Heart left ventricle (tissue), 16 donors: ENCODE measurements at regions not wholly inside any gene's neighbourhood (a gene's known extent, or its start where the extent isn't known, plus 50 kb on each side); places are given as distances from the start of the nearest gene placed in this dataset.
A peak's percentile ranks its signal among the peaks of the same experiment; 100 is the strongest.

ENCODE experiments used
- ATAC-seq, 4 donors: fragments of 200-7000 bp; cut with Tn5 transposase; one replicate each; pipeline ENCODE4 v1.9.1; 2020 to 2022; ENCODE audit warnings: moderate library complexity in 4 of 4, mild to moderate bottlenecking in 3 of 4, moderate number of reproducible peaks in 1 of 4
- DNase-seq, 5 donors: peaks; one replicate each; pipeline ENCODE4 v3.0.0-alpha.2; 2020
- H3K27ac ChIP-seq, 12 donors: fragments of 200-600 bp; sonication (generic) in 4 of 12; one replicate each; pipeline versions ENCODE4 v1.5.0 to v1.8.0; 2016 to 2022; ENCODE audit warnings: mild to moderate bottlenecking in 2 of 12
- H3K27me3 ChIP-seq, 9 donors: fragments of 200-600 bp; sonication (generic) in 2 of 9; one replicate each; pipeline versions ENCODE4 v1.5.1 to v1.8.0; 2016 to 2022; ENCODE audit warnings: mild to moderate bottlenecking in 3 of 9
- H3K36me3 ChIP-seq, 9 donors: fragments of 200-600 bp; sonication (generic) in 2 of 9; one replicate each; pipeline versions ENCODE4 v1.5.0 to v1.8.0; 2018 to 2022; ENCODE audit warnings: mild to moderate bottlenecking in 2 of 9
- H3K4me1 ChIP-seq, 12 donors: fragments of 200-600 bp; sonication (generic) in 4 of 12; one replicate each; pipeline versions ENCODE4 v1.5.0 to v1.8.0; 2016 to 2022; ENCODE audit warnings: mild to moderate bottlenecking in 3 of 12
- H3K4me3 ChIP-seq, 12 donors: fragments of 200-600 bp; sonication (generic) in 4 of 12; one replicate each; pipeline versions ENCODE4 v1.5.0 to v1.8.0; 2017 to 2022; ENCODE audit warnings: mild to moderate bottlenecking in 9 of 12, moderate library complexity in 4 of 12
- H3K9me3 ChIP-seq, 12 donors: fragments of 200-600 bp; sonication (generic) in 4 of 12; one replicate each; pipeline versions ENCODE4 v1.5.0 to v1.8.0; 2016 to 2022; ENCODE audit warnings: mild to moderate bottlenecking in 1 of 12
- POLR2A ChIP-seq, 2 donors: fragments of 450-650 bp; IDR thresholded peaks; one replicate each; pipeline ENCODE4 v1.6.1; 2017; ENCODE audit warnings: antibody characterized with exemption in 2 of 2, mild to moderate bottlenecking in 2 of 2, moderate library complexity in 2 of 2
- WGBS, 4 donors: extraction: QIAGEN DNeasy Blood & Tissue Kit in 2 of 4; methylation state at CpG; one replicate each; pipeline versions ENCODE4 v1.1.5 to v1.1.7; 2013 to 2018; 5-methylcytosine and 5-hydroxymethylcytosine counted together
- intact Hi-C, 10 donors: fragments of 100-400 bp; cut with DNase I; formaldehyde crosslinking; loops; one replicate each; pipeline versions ENCODE4 v1.11.1 to v1.14.2; 2022
- TF ChIP-seq, protein P1 (sequence below), 12 donors: fragments of 200-600 bp; sonication (generic) in 4 of 12; IDR thresholded peaks; one replicate each; pipeline versions ENCODE4 v1.5.0 to v1.8.0; 2018 to 2022; ENCODE audit warnings: antibody characterized with exemption in 12 of 12, mild to moderate bottlenecking in 5 of 12
- donor health status: ischemic (EF 13 %, LVEDD 7.1; RV severe dilation, severe dysfunction).
- donor health status: healthy with polysubstance abuse.
- donor health status: DM: no; HTN: yes; CAD: no.
- donor health status: DM: no; HTN: no; CAD: no.
- donor health status: ischemic (EF 25% LVEDD 6.9; RV normal size, moderate dysfunction).
- donor health status: ischemic (EF 25% LVEDD 5.7; RV mildly dilated, moderate dysfunction).
- donor health status: healthy.
- donor health status: DM: yes; HTN: yes; CAD: no.
- donor health status: ischemic (EF 35%, LVEDD 5.7; RV mildly dilated, moderate dysfunction).
- donor health status: nonischemic (EF 11% LVEDD 7.7; RV severe dilation, severe dysfunction).
- donor health status: DM: yes; HTN: yes; CAD: no.
- donor health status: PGD.
- donor health status: ischemic (EF 29% LVEDD 5.4; RV normal size, mild dysfunction).
- donor health status: nonischemic (EF 23%, LVEDD 6.1; RV moderate dilation, normal function).

DNA sequence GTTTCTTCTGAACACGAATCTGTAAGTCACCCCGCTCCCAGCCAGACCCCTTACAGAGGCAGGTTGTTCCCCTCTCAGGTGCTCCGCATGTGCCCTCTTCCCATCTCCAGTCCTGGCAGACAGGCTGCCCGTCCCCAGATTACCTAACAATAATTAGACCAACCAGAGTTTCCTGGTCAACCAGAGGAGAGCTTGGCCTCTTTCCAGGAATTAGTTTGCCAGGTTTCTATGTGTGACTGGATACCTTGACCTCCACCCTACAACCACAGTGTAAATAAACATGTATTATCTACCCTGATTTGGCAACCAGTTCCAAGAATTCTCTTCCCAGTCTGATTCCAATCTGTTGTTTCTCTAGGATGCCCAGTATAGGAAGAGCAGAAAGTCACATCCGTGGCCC lies 178.0 kb upstream of the UMPS start:
- H3K4me3 ChIP-seq: no peak overlapping the region
- 41 to 70% (median 47%) methylated on average over 5 of the region's 5 CpGs for WGBS, 4 donors
- intact Hi-C loops: loop anchor here in 9 of 10 donors (5.0 to 10.0 kb wide), 5 partner anchors 60 to 537 kb away; no protein-coding TSS in a partner anchor
- H3K4me1 ChIP-seq: peaks cover 0 to 24% (median 5%) of the 10 kb centered on the region in 12 donors
- ATAC-seq (peak in 3 of 4 donors; percentile 7 to 60 (median 13)), DNase-seq (no peak)
- no peak overlapping the region for H3K27ac ChIP-seq
- H3K27me3 ChIP-seq: no peaks in the 10 kb centered on the region
- TF ChIP-seq, protein P1, sequence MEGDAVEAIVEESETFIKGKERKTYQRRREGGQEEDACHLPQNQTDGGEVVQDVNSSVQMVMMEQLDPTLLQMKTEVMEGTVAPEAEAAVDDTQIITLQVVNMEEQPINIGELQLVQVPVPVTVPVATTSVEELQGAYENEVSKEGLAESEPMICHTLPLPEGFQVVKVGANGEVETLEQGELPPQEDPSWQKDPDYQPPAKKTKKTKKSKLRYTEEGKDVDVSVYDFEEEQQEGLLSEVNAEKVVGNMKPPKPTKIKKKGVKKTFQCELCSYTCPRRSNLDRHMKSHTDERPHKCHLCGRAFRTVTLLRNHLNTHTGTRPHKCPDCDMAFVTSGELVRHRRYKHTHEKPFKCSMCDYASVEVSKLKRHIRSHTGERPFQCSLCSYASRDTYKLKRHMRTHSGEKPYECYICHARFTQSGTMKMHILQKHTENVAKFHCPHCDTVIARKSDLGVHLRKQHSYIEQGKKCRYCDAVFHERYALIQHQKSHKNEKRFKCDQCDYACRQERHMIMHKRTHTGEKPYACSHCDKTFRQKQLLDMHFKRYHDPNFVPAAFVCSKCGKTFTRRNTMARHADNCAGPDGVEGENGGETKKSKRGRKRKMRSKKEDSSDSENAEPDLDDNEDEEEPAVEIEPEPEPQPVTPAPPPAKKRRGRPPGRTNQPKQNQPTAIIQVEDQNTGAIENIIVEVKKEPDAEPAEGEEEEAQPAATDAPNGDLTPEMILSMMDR (IDR thresholded peaks at IDR 0.05): no peak
- no peak for TF ChIP-seq POLR2A (IDR thresholded peaks at IDR 0.05)
- no peaks in the 10 kb centered on the region for H3K36me3 ChIP-seq
- H3K9me3 ChIP-seq: peaks cover 0 to 4% (median 0%) of the 10 kb centered on the region in 12 donors

DNA sequence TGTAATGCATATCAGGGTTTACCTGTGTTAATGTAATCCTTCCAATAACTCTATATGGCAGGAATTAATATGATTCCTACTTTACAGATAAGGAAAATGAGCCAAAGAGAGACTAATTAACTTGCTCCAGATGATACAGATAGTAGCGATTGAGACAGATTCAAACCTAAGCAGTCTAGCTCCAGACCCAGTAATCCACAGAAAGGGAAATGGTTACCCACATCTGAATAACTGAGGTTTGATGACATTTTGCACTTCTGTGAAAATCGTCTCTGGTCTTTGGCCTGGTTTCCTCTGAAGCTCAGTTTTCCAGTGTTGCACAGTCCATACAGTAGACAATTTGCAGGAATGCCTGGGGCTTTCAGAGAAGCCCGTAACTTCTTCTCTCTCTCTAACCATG lies 177.1 kb upstream of the UMPS start:
- Histone ChIP-seq H3K27ac (no peak overlapping the region), H3K36me3 (no peaks in the 10 kb centered on the region), H3K4me3 (no peak overlapping the region), H3K4me1 (peaks cover 0 to 33% (median 10%) of the 10 kb centered on the region in 12 donors), H3K27me3 (no peaks in the 10 kb centered on the region), H3K9me3 (peaks cover 0 to 4% (median 0%) of the 10 kb centered on the region in 12 donors)
- DNase-seq: no peak
- 70 to 89% (median 85%) methylated on average over 3 of the region's 3 CpGs for WGBS, 4 donors
- intact Hi-C loops: loop anchor here in 9 of 10 donors (5.0 to 10.0 kb wide), 5 partner anchors 61 to 538 kb away; no protein-coding TSS in a partner anchor
- ATAC-seq: no peak
- no peak for TF ChIP-seq POLR2A (IDR thresholded peaks at IDR 0.05)
- TF ChIP-seq, protein P1 (IDR thresholded peaks at IDR 0.05): no peak

DNA sequence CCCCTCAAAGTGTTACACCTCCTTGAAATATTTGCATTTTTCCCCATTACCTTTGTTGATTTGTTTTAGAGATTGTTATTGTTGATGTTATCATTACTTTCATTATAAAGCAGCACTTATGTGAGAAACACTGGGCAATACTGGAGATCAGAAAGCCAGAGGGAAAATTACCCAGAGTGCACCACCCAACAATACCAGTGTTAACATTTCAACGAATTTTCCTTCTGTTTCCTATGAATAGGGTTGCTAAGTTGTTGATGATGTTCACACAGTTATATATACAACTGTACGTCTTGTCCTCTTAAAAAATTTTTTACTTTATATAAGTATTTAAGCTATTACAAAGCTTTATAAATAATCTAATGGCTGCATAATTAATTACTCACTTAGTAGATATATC lies 173.6 kb upstream of the UMPS start:
- Histone ChIP-seq H3K4me3 (no peak overlapping the region), H3K4me1 (peaks cover 4 to 40% (median 19%) of the 10 kb centered on the region in 12 donors)
- ATAC-seq: no peak

DNA sequence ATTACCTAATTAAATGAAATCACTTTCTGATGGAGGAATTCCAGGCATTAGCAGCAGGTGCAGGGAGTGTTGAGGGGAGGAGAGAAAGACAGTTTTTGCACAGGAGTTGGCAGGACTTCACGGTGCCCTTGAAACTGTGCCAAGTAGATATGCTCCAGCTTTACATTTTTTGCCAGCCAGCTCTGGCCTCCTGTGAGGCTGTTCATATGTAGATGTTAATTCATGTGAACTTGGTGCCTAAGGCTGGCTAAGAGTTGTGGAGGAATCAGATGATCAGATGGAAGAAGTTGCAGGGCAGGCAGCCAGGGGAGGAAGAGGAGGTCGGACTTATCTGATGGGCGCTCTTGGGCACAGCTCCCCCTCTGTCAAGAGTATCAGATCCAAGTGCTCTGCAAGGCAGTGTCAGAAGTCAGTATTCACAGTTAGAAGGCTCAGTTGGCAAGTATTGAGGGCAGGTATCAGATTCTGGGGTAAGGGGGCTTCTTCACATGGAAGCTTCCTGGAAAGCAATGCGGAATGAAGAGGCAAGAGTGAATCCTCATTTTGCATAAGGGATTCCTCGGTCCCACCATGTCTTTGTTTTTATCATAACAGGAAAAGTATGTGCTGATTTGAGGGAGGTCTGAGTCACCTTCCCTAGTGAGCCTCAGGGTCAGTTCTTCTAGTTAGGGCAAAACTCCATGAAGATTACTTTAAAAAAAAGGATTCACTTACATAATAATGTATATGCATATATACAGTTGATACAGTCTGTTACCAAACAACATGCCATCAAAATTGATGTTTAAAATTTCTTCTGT lies 172.6 kb upstream of the UMPS start:
- intact Hi-C loops: loop anchor here in 8 of 10 donors (2.0 to 10.0 kb wide), 5 partner anchors 203 to 543 kb away; no protein-coding TSS in a partner anchor

More for the DNA sequence above, 173.6 kb upstream of the UMPS start:
- Histone ChIP-seq H3K27me3 (no peaks in the 10 kb centered on the region), H3K9me3 (peaks cover 0 to 4% (median 0%) of the 10 kb centered on the region in 12 donors), H3K36me3 (no peaks in the 10 kb centered on the region), H3K27ac (no peak overlapping the region)
- TF ChIP-seq POLR2A (IDR thresholded peaks at IDR 0.05): no peak
- TF ChIP-seq, protein P1 (IDR thresholded peaks at IDR 0.05): no peak
- DNase-seq: no peak
- intact Hi-C loops: loop anchor here in 7 of 10 donors (5.0 to 10.0 kb wide), 3 partner anchors 202 to 542 kb away; no protein-coding TSS in a partner anchor
- WGBS, 4 donors: 43 to 69% (median 56%) methylated on average over 2 of the region's 2 CpGs

More for the DNA sequence above, 172.6 kb upstream of the UMPS start:
- no peaks in the 10 kb centered on the region for H3K36me3 ChIP-seq
- no peak overlapping the region for H3K4me3 ChIP-seq
- ATAC-seq (no peak), DNase-seq (no peak)
- peaks cover 4 to 37% (median 17%) of the 10 kb centered on the region in 12 donors for H3K4me1 ChIP-seq
- TF ChIP-seq, protein P1 (IDR thresholded peaks at IDR 0.05): no peak
- no peak overlapping the region for H3K27ac ChIP-seq
- H3K9me3 ChIP-seq: peaks cover 0 to 4% (median 0%) of the 10 kb centered on the region in 12 donors
- 34 to 47% (median 38%) methylated on average over 5 of the region's 5 CpGs for WGBS, 4 donors
- no peaks in the 10 kb centered on the region for H3K27me3 ChIP-seq
